ENCODE measurements at regions not wholly inside any gene's neighbourhood (a gene's known extent, or its start where the extent isn't known, plus 50 kb on each side); places are given as distances from the start of the nearest gene placed in this dataset.

DNA sequence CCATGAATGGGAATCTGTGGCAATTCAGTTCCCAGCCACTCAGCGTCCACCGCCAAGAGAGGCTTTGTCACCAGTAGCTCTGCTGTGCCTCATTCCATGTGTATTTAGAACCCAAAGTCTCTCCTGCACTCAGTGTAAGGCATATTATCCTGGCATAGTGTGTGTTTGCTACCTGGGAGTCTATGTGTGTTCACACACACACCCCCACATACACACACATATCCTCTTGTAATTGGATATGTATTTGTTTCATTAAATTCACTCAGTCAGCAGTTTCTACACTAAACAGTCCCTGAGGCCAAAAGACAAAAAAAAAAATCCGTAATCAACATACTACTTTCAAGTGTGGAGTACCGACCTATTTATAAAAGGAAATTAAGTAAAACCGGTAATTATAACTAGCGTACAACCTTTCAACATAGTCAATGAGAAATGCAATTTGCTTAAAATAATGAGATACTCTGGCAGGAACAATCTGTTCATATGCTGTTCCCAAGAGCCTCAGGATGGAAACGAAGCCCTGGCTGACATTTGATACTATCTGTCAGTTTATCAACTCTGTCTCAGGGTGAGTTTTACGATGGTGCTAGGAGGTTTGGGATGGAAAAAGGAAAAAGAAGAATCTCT, 425.8 kb upstream of the CELF2 start:
- no peak for TF ChIP-seq CTCF (IDR thresholded peaks at IDR 0.05; ENCODE audit: low read length, missing control alignments)
- H3K4me3 ChIP-seq (replicated peaks; ENCODE audit: low read depth, low read length), result no peak overlapping the region
- no peak for DNase-seq (ENCODE audit: low read depth)

DNA sequence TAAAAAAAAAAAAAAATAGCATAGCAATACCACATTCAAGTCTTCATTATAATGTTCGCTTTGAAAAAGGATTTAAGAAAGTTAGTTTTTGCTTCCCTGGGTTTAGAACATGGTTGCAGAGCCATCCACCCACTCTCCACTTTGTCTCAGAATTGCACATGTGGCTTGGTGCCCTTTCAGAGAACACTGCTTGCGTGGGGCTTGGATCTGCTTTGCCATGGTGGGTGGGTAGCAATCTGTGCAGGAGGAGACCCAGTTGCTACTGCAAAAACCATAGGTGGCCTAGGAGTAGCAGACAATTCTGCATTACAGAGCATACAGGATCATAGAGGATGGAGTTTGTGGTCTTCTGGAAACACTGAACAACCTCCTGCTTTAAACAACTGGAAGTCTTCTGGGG, 421.4 kb upstream of the CELF2 start:
- TF ChIP-seq CTCF (IDR thresholded peaks at IDR 0.05; ENCODE audit: low read length, missing control alignments), result no peak
- DNase-seq (ENCODE audit: low read depth), result no peak
- H3K4me3 ChIP-seq (replicated peaks; ENCODE audit: low read depth, low read length), result no peak overlapping the region

DNA sequence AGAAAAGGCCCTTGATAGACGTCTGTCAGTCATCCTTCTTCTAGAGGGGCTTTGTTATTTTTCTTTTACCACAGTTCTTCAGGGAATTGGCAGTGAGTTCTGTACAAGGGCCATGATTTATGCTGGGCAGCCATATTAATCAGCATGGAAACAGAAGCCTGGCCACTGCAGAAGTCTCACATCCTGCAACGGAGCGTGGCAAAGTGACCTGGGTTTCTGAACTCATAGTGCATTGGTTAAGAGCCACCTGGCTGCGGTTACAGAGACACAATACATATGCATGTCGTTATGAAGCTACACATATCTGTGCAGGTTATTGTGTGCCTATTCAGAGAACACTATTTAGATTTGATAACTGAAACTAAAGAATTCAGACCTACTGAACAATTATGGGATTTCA, 419.4 kb upstream of the CELF2 start:
- TF ChIP-seq CTCF (IDR thresholded peaks at IDR 0.05; ENCODE audit: low read length, missing control alignments), result no peak
- no peak overlapping the region for H3K4me3 ChIP-seq (replicated peaks; ENCODE audit: low read depth, low read length)
- no peak for DNase-seq (ENCODE audit: low read depth)

DNA sequence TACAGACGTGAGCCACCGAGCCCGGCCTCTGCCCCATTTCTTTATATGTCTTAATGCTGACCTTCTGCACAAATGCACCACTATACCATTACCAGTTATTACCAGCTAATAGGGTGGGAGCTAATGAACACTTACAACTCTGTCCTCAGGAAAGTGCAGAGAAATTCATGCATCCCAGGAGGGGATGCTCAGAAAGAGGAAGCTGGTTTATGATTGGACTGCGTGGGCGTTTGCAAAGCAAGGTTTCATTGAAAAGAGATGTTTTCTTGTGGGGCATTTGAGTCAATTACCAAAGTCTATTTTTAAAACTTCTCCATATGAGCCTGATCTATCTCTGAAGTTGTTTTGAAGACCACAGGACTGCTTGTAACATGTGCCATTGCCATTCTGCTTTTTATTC, 417.7 kb upstream of the CELF2 start:
- no peak for TF ChIP-seq CTCF (IDR thresholded peaks at IDR 0.05; ENCODE audit: low read length, missing control alignments)
- no peak for DNase-seq (ENCODE audit: low read depth)
- H3K4me3 ChIP-seq (replicated peaks; ENCODE audit: low read depth, low read length), result no peak overlapping the region

GRCh38 chr10:10605551-10606081, 412.1 kb upstream of the CELF2 start:
- no peak overlapping the region for H3K4me3 ChIP-seq (replicated peaks; ENCODE audit: low read depth, low read length)
- TF ChIP-seq CTCF (IDR thresholded peaks at IDR 0.05; ENCODE audit: low read length, missing control alignments), result no peak
- peak; percentile 100 for DNase-seq (ENCODE audit: low read depth)

- H3K4me3 ChIP-seq (replicated peaks; ENCODE audit: low read depth, low read length), result no peak overlapping the region
- TF ChIP-seq CTCF (IDR thresholded peaks at IDR 0.05; ENCODE audit: low read length, missing control alignments), result no peak
- DNase-seq (ENCODE audit: low read depth), result no peak
Observed at GRCh38 chr10:10609379-10609955, 408.2 kb upstream of the CELF2 start.

- DNase-seq (ENCODE audit: low read depth), result no peak
- no peak overlapping the region for H3K4me3 ChIP-seq (replicated peaks; ENCODE audit: low read depth, low read length)
- TF ChIP-seq CTCF (IDR thresholded peaks at IDR 0.05; ENCODE audit: low read length, missing control alignments), result no peak
Observed at GRCh38 chr10:10610171-10610570, 407.5 kb upstream of the CELF2 start.
